ENCODE measurements at regions not wholly inside any gene's neighbourhood (a gene's known extent, or its start where the extent isn't known, plus 50 kb on each side); places are given as distances from the start of the nearest gene placed in this dataset.
A peak's percentile ranks its signal among the peaks of the same experiment; 100 is the strongest.

DNA sequence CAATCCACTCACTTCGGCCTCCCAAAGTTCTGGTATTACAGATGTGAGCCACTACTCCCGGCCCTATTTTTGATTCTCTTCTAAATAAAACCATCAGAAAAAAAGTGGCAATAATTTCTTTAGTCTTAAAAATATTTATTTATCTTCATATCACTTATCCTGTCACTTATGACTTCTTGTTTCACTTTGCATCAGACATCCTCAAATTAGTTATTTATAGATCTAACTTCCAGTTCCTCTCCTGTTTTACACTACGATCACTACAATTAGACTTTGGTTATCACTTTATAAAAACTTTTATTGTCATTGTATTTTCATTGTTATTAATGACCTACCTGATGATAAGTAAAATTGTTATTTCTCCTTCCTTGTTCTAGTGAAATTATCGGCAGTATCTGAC, 783.4 kb upstream of the BRINP3 start:
- Histone ChIP-seq H3K9me3 (ENCODE audit: low read length) (no peaks in the 10 kb centered on the region), H3K79me2 (ENCODE audit: insufficient read depth, low read length) (no peaks in the 10 kb centered on the region), H3K4me2 (ENCODE audit: low read depth, low read length) (no peak overlapping the region), H4K20me1 (ENCODE audit: insufficient read depth, low read length) (no peaks in the 10 kb centered on the region), H3K27me3 (ENCODE audit: control insufficient read depth in 1 of 2, insufficient read depth in 2 of 2, low read length in 2 of 2) (no peaks in the 10 kb centered on the region), H3K4me3 (replicated peaks in 1 of 3; ENCODE audit: insufficient read depth in 1 of 3, low read depth in 2 of 3, low read length in 3 of 3) (no peak overlapping the region), H3K4me1 (ENCODE audit: insufficient read depth, low read length) (no peaks in the 10 kb centered on the region), H3K27ac (ENCODE audit: extremely low read length, insufficient read depth, low read length) (no peak overlapping the region), H3K9ac (ENCODE audit: insufficient read depth, low read depth, low read length) (no peak overlapping the region), H2AFZ (ENCODE audit: low read length) (no peak overlapping the region), H3K36me3 (replicated peaks in 1 of 2; ENCODE audit: control insufficient read depth in 1 of 2, insufficient read depth in 2 of 2, low read length in 2 of 2) (no peaks in the 10 kb centered on the region)
- BruUV-seq (replicated peaks) = no TSS peak
- POLR2A ChIA-PET = no interaction called here
- TF ChIP-seq, protein P1, sequence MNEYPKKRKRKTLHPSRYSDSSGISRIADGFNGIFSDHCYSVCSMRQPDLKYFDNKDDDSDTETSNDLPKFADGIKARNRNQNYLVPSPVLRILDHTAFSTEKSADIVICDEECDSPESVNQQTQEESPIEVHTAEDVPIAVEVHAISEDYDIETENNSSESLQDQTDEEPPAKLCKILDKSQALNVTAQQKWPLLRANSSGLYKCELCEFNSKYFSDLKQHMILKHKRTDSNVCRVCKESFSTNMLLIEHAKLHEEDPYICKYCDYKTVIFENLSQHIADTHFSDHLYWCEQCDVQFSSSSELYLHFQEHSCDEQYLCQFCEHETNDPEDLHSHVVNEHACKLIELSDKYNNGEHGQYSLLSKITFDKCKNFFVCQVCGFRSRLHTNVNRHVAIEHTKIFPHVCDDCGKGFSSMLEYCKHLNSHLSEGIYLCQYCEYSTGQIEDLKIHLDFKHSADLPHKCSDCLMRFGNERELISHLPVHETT (CRISPR knock-in tag; conservative IDR thresholded peaks at IDR 0.05) = no peak
- TF ChIP-seq, protein P2, sequence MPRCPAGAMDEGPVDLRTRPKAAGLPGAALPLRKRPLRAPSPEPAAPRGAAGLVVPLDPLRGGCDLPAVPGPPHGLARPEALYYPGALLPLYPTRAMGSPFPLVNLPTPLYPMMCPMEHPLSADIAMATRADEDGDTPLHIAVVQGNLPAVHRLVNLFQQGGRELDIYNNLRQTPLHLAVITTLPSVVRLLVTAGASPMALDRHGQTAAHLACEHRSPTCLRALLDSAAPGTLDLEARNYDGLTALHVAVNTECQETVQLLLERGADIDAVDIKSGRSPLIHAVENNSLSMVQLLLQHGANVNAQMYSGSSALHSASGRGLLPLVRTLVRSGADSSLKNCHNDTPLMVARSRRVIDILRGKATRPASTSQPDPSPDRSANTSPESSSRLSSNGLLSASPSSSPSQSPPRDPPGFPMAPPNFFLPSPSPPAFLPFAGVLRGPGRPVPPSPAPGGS (CRISPR knock-in tag; IDR thresholded peaks at IDR 0.05) = no peak
- TF ChIP-seq, protein P3, sequence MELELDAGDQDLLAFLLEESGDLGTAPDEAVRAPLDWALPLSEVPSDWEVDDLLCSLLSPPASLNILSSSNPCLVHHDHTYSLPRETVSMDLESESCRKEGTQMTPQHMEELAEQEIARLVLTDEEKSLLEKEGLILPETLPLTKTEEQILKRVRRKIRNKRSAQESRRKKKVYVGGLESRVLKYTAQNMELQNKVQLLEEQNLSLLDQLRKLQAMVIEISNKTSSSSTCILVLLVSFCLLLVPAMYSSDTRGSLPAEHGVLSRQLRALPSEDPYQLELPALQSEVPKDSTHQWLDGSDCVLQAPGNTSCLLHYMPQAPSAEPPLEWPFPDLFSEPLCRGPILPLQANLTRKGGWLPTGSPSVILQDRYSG (CRISPR knock-in tag; IDR thresholded peaks at IDR 0.05) = no peak
- no peak for TF ChIP-seq ARNT (IDR thresholded peaks at IDR 0.05)
- in situ Hi-C loops (cut with HindIII; ENCODE audit: extremely low pct_ligation_motif_present, low pct_unique_long_range_greater_than_20kb) = no loop called here
- FAIRE-seq = no peak
- ATAC-seq = no peak
- DNase-seq (ENCODE audit: low spot score) = no peak
- CTCF ChIA-PET (ENCODE audit: low intra/inter-chr PET ratio, low total read pairs) = no interaction called here
- intact Hi-C loops (cut with micrococcal nuclease; ENCODE audit: unreplicated experiment) = no loop called here
- 2% methylated on average over 4 of the region's 4 CpGs for WGBS (ENCODE audit: low lambda C conversion rate)

- intact Hi-C loops (cut with micrococcal nuclease; ENCODE audit: unreplicated experiment) = no loop called here
- Histone ChIP-seq H3K27me3 (ENCODE audit: control insufficient read depth in 1 of 2, insufficient read depth in 2 of 2, low read length in 2 of 2) (no peaks in the 10 kb centered on the region), H3K4me2 (ENCODE audit: low read depth, low read length) (no peak overlapping the region), H3K36me3 (replicated peaks in 1 of 2; ENCODE audit: control insufficient read depth in 1 of 2, insufficient read depth in 2 of 2, low read length in 2 of 2) (no peaks in the 10 kb centered on the region), H3K4me3 (replicated peaks in 1 of 3; ENCODE audit: insufficient read depth in 1 of 3, low read depth in 2 of 3, low read length in 3 of 3) (no peak overlapping the region), H3K9ac (ENCODE audit: insufficient read depth, low read depth, low read length) (no peak overlapping the region), H3K9me3 (ENCODE audit: low read length) (0 out of 2 replicates have a peak, but pooled peaks cover 9% of the 10 kb centered on the region), H3K79me2 (ENCODE audit: insufficient read depth, low read length) (no peaks in the 10 kb centered on the region), H4K20me1 (ENCODE audit: insufficient read depth, low read length) (no peaks in the 10 kb centered on the region), H2AFZ (ENCODE audit: low read length) (no peak overlapping the region), H3K27ac (ENCODE audit: extremely low read length, insufficient read depth, low read length) (no peak overlapping the region), H3K4me1 (ENCODE audit: insufficient read depth, low read length) (no peaks in the 10 kb centered on the region)
- in situ Hi-C loops (cut with HindIII; ENCODE audit: extremely low pct_ligation_motif_present, low pct_unique_long_range_greater_than_20kb) = no loop called here
- BruUV-seq (replicated peaks) = no TSS peak
- ChIA-PET CTCF (ENCODE audit: low intra/inter-chr PET ratio, low total read pairs) (no interaction called here), POLR2A (no interaction called here)
- FAIRE-seq (no peak), ATAC-seq (no peak), DNase-seq (ENCODE audit: low spot score) (no peak)
- WGBS (ENCODE audit: low lambda C conversion rate) = 48% methylated on average over 2 of the region's 2 CpGs
- TF ChIP-seq CEBPB (IDR thresholded peaks at IDR 0.05; ENCODE audit: borderline replicate concordance, low read depth, low read length) = peak; percentile 71
- TF ChIP-seq MAZ (IDR thresholded peaks at IDR 0.05; ENCODE audit: borderline replicate concordance, low read depth, low read length) = no peak
- TF ChIP-seq MAZ (CRISPR knock-in tag; IDR thresholded peaks at IDR 0.05; ENCODE audit: low read depth) = no peak
- TF ChIP-seq ZC3H4 (CRISPR knock-in tag; IDR thresholded peaks at IDR 0.05; ENCODE audit: borderline replicate concordance) = no peak
- TF ChIP-seq, protein P4, sequence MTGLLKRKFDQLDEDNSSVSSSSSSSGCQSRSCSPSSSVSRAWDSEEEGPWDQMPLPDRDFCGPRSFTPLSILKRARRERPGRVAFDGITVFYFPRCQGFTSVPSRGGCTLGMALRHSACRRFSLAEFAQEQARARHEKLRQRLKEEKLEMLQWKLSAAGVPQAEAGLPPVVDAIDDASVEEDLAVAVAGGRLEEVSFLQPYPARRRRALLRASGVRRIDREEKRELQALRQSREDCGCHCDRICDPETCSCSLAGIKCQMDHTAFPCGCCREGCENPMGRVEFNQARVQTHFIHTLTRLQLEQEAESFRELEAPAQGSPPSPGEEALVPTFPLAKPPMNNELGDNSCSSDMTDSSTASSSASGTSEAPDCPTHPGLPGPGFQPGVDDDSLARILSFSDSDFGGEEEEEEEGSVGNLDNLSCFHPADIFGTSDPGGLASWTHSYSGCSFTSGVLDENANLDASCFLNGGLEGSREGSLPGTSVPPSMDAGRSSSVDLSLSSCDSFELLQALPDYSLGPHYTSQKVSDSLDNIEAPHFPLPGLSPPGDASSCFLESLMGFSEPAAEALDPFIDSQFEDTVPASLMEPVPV (CRISPR knock-in tag; IDR thresholded peaks at IDR 0.05) = no peak
- TF ChIP-seq ZNF891 (CRISPR knock-in tag; IDR thresholded peaks at IDR 0.05) = no peak
Measured at GRCh38 chr1:191279266-191279800, 801.7 kb upstream of the BRINP3 start.

Data from HepG2 (cell line).